ENCODE measurements at regions not wholly inside any gene's neighbourhood (a gene's known extent, or its start where the extent isn't known, plus 50 kb on each side); places are given as distances from the start of the nearest gene placed in this dataset.

GRCh38 chr5:105563842-105564241, 2001.3 kb upstream of the NUDT12 start:
- ATAC-seq = no peak
- no peak for TF ChIP-seq CTCF (IDR thresholded peaks at IDR 0.05)
- H3K4me3 ChIP-seq = no peak overlapping the region
- no peaks in the 10 kb centered on the region for H3K4me1 ChIP-seq
- 90 to 91% methylated on average over 8 of the region's 8 CpGs for WGBS, 2 donors
- no peaks in the 10 kb centered on the region for H3K36me3 ChIP-seq
- intact Hi-C loops (cut with DNase I) = no loop called here
- H3K9me3 ChIP-seq = no peaks in the 10 kb centered on the region
- no peak for DNase-seq
- H3K27me3 ChIP-seq = no peaks in the 10 kb centered on the region
- H3K27ac ChIP-seq = no peak overlapping the region

DNA sequence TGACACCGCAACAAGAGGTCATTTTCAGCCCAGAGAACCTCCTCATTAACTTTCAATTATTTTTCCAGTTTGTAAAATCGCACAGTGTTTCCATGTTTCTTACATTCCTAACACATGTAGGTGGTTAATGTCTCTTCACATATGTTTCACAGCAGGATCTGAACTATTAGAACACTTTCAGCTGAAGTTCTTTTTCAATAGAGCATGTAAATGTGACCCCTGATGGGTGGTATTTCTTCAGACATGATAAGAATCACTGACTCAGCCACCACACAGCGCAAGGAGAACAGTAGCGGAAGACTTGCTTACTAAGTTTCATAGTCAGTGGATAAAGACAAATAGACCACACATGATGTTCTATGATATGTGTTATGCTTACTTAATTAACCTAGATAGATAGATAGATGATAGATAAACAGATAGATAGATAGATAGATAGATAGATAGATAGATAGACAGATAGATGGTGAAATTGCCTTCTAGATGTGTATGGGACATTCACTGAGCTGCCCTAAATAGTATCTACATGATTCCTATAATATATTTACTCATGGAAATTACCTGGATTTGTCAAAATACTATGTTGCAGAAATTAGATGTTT, 1992.1 kb upstream of the NUDT12 start:
- ATAC-seq (no peak), DNase-seq (no peak)
- H3K4me1 ChIP-seq = no peaks in the 10 kb centered on the region
- 83 to 87% methylated on average over 4 of the region's 4 CpGs for WGBS, 2 donors
- H3K36me3 ChIP-seq = no peaks in the 10 kb centered on the region
- no peak overlapping the region for H3K27ac ChIP-seq
- intact Hi-C loops (cut with DNase I) = no loop called here
- H3K9me3 ChIP-seq = no peaks in the 10 kb centered on the region
- TF ChIP-seq CTCF (IDR thresholded peaks at IDR 0.05) = no peak
- H3K4me3 ChIP-seq = no peak overlapping the region
- H3K27me3 ChIP-seq = no peaks in the 10 kb centered on the region

DNA sequence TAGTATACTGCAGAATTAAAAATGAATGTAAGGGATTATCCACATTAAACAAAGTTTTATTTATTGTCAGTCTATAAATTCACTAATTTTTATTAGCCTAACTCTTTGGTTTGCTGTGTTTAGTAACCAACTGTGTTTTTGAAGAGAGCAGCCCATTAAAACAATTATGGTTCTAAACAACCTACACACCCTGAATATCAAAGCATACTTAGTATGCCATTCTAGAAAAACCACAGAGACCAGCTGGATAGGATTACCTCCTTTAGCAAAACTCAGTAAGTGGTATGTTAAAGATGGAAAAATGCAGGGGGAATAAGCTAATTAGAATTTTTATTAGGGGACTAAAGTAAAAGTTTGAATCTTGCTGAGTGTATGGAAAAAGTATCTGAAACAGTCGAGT, 1981.7 kb upstream of the NUDT12 start:
- Histone ChIP-seq H3K27ac (no peak overlapping the region), H3K4me1 (no peaks in the 10 kb centered on the region), H3K4me3 (no peak overlapping the region), H3K27me3 (no peaks in the 10 kb centered on the region), H3K9me3 (peaks cover 0 to 4% (median 0%) of the 10 kb centered on the region in 11 donors), H3K36me3 (no peaks in the 10 kb centered on the region)
- WGBS, 2 donors = 57 to 65% methylated on average over 1 of the region's 1 CpG
- no peak for TF ChIP-seq CTCF (IDR thresholded peaks at IDR 0.05)
- intact Hi-C loops (cut with DNase I) = no loop called here
- ATAC-seq = no peak
- DNase-seq = no peak

DNA sequence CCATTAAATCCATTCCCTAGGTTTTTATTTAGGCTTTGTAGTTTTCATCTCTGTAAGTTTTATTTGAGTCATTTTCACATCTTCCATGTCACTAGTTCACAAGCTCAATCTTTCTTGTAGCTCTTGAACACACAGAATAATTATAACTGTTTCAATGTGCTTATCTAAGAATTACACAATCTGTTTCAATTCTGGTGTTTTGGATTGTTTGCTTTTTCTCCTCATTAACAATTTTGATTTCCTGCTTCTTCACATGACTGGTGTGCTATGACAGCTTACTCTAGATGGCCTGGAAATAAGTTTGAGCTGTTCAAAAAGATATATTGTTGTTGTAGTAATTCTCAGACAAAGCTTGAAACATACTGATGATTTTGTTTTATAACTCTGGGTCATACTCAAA, 1974.1 kb upstream of the NUDT12 start:
- H3K4me1 ChIP-seq = no peaks in the 10 kb centered on the region
- ATAC-seq (no peak), DNase-seq (no peak)
- no peaks in the 10 kb centered on the region for H3K27me3 ChIP-seq
- no peak for TF ChIP-seq CTCF (IDR thresholded peaks at IDR 0.05)
- no peaks in the 10 kb centered on the region for H3K9me3 ChIP-seq
- H3K36me3 ChIP-seq = no peaks in the 10 kb centered on the region
- H3K27ac ChIP-seq = no peak overlapping the region
- no peak overlapping the region for H3K4me3 ChIP-seq
- intact Hi-C loops (cut with DNase I) = no loop called here
